GM20000 (cell line): ENCODE measurements at regions not wholly inside any gene's neighbourhood (a gene's known extent, or its start where the extent isn't known, plus 50 kb on each side); places are given as distances from the start of the nearest gene placed in this dataset.

Experiments
- DNase-seq: peaks from one replicate; pipeline ENCODE4 v3.0.0; 2012; ENCODE audit warnings: low spot score
- TF ChIP-seq, protein P1 (sequence below): IDR thresholded peaks from 2 replicates; pipeline ENCODE4 v1.5.1; 2012; ENCODE audit warnings: mild to moderate bottlenecking, control low read depth; ENCODE audit errors: extremely low read depth, missing control alignments

DNA sequence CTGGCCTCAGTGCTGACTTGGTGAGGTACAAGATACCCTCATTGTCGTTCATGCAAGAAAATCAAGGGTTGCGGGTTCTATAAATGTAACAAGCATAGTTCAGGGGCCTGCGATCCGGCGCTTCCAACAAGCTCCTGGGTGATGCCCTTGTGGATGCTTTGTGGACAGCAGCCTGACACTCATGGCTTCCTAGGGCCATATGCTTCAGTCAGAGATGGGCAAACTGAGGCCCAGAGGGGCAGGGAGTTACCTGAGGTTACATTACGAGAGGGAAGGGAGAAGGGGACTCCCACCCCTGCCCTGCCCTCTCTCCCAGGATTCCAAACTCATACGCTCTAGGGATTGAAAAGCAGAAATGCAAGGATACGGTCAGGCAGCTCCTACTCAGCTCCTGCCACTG, 296.3 kb upstream of the ZMIZ1 start:
- TF ChIP-seq, protein P1, sequence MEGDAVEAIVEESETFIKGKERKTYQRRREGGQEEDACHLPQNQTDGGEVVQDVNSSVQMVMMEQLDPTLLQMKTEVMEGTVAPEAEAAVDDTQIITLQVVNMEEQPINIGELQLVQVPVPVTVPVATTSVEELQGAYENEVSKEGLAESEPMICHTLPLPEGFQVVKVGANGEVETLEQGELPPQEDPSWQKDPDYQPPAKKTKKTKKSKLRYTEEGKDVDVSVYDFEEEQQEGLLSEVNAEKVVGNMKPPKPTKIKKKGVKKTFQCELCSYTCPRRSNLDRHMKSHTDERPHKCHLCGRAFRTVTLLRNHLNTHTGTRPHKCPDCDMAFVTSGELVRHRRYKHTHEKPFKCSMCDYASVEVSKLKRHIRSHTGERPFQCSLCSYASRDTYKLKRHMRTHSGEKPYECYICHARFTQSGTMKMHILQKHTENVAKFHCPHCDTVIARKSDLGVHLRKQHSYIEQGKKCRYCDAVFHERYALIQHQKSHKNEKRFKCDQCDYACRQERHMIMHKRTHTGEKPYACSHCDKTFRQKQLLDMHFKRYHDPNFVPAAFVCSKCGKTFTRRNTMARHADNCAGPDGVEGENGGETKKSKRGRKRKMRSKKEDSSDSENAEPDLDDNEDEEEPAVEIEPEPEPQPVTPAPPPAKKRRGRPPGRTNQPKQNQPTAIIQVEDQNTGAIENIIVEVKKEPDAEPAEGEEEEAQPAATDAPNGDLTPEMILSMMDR, result no peak
- DNase-seq, result no peak

DNA sequence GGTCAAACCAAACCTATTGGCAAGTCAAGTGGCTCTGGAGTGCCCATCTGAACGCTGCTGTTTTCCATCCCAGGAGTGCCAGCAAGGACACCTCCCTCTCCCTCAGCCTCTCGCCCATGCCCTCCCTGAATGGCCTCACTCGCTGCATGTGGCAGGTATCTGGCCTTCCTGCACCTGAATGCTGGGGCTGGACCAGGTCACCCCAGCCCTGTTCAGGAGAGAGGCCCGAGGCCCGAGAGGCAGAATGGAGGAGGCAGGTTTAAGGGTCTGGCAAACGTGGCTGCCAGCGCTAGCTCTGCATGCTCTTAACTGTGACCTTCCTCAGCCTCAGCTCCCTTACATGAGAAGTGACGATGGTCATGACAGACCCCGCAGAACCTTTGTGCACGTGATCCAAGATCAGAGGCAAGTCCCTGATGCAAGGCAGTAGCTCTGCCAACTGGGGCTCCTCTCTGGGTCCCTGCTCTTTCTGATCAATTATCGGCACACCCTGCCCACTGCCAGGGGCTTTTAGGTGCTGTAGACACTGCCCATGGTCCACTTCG, 295.7 kb upstream of the ZMIZ1 start:
- no peak for DNase-seq
- TF ChIP-seq, protein P1, result no peak

DNA sequence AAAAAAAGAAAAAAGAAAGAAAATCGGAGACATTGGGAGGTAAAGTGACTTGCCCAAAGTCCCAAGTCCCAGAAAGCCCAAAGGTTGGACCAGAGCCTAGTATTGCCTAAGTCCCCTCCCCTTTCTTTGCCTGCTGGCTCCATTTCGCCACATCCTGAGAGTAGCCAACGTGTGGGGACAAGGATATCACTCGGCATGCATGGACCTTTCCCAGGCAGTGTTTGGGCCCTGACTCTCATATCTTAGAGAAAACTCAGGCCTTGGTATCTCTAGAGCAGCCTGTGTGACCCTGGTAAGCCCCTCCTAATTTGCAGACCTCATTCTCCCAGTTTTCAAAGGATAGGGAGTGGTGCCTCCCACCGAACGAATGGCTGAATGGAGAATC, 294.2 kb upstream of the ZMIZ1 start:
- no peak for DNase-seq
- TF ChIP-seq, protein P1, result no peak

DNA sequence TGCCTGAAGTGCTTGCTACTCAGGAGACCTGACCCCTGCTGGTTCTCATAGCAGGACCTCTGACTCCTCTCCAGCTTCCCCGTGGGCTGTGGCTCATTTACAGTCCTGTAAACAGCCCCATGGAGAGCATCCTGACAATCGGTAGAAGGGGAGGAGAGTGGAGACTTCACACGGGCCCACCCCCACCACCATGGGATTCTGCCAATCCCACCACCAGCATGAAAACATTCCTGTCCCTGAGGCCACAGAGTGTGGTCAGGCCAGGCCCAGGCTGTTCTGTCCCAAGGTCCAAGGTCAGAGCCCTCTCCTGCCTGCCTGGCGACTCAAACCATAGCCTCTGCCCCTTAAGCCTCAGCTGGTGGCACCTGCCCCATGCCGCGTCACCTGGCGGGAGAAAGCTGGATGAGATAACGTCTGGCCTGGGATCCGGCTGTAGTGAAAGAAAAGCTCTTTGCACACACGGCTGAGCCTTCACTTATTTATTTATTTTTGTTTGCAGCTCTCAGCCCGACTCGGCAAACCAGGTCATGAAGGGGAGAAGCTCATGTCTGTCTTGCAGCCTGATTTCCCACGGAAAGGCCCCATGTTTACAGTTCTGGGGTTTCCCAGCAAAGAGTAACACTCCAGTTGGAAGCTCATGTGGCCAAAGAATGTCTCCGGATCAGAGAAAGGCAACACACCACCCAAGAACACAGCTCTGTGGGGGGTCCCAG, 293.6 kb upstream of the ZMIZ1 start:
- no peak for DNase-seq
- TF ChIP-seq, protein P1, result no peak

DNA sequence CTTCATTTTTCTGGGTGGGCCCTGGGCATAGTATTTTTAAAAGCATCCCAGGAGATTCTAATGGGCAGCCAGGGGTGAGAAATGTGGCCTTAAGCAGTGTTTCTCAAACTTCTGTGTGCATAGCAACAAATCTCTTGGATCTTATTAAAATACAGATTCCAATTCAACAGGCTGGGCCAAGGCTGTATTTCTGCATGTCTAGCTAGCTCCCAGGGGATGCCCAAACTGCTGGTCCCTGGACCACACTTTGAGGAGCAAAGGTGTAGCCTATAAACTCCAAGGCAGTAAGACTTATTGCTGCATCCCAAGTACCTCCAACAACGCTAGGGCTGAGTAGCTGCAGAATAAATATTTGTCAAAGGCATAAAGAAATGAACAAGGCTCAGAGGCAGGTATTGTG, 292.9 kb upstream of the ZMIZ1 start:
- DNase-seq, result no peak
- TF ChIP-seq, protein P1, result no peak

DNA sequence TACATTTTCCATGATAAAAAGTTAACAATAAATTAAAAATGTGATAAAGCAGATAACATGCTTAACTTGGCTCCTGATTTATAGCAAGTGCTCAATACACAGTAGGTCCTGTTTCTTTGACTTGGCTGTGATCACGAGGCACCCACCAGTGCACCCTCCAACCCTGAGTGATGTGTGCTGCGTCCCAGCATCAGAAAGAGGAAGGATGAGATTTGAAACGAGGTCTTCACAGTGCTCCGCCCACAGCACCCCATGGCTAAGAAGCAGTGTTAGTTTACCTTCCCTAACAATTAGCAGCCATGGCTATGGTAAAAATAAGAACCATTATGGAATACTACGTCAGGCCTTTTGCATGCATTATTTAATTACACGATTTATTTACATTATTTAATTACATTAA, 292.0 kb upstream of the ZMIZ1 start:
- DNase-seq, result no peak
- TF ChIP-seq, protein P1, result no peak

DNA sequence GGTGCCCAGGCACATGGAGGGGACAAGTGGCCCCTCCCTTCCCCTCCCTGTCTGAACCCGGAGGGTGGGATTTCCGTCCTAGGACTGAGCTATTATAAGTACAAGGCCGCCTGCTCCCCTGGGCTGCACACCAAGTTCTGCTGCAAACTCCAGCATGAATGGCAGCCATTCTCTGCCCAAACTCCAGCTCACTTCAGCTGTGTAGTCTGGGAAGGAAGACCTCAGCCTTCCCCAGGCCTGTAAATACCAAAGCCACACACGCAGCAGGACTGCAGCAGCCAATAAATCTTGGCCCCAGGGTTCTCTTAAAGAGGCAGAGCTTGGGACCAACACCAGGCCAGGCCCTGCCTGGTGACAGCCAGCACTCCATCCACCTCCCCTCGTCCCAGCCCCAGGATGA, 291.3 kb upstream of the ZMIZ1 start:
- no peak for DNase-seq
- TF ChIP-seq, protein P1, result no peak
